ENCODE measurements at regions not wholly inside any gene's neighbourhood (a gene's known extent, or its start where the extent isn't known, plus 50 kb on each side); places are given as distances from the start of the nearest gene placed in this dataset.

DNA sequence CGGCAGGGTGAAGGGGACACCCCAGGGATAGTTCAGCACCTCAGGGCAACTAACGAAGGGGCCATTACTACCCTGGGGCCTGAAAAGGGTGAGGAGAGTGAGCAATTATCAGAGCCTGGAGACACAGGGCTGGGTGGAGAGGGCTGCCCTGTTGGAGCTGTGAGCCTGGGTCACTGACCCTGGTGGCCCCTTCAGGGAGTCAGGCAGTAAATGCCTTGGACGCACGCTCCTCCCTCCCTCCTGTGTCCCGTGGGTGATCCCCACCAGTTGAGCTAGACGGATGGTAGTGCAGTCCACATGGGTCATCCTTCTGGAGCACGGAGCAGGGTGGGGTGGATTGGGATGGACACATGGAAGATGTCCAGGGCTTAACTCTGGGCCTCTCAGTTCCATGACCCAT, 305.3 kb downstream of the PTPRU start:
- no peak for DNase-seq (ENCODE audit: low read depth in 4 of 4, low spot score in 1 of 4)

DNA sequence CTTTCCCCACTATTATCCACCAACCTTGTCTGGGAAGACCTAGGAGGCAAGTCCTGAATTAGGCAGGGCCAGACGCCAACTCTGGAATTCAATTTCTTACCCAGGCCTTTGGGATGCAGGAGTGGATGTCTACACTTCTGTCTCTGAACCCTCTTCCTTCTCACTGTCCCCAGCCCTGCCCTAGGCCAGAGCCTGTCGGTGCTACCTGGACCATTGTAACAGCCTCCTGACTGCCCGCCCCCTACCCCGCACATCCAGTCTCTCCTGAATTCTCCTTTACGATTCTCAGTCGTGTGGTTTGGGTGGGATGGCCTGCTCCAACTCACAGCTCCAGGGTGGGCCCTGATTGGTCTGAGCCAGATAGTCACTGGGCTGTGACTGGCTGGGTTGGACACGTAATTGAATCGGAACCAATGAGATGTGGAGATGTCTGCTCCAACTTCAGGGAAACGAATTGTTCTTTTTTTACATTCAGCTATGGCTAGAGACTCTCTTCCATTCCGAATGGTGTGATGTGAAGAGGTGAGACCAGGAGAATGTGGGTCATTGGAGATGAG, 304.6 kb downstream of the PTPRU start:
- no peak for DNase-seq (ENCODE audit: low read depth in 4 of 4, low spot score in 1 of 4)

GRCh38 chr1:29539971-29540370, 303.6 kb downstream of the PTPRU start:
- DNase-seq (ENCODE audit: low read depth in 4 of 4, low spot score in 1 of 4): no peak

DNA sequence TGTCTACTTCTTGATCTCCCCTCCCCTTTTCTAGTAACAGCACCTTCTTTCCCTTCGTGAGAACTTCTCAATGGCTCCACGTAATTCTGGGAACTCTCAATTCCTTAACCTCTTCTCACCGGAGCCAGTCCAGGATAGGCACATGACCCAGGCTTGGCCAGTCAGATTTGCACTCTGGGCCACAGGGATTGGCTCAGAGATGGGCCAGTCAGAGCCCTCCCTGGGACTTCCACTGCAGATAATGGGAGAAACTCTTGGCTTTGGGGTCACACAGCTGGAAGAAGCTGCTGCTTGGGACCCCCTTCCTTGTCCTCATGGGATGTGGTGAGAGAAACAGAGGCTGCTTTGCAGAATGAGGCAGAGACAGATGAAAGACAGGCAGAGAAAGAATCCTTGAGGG, 302.3 kb downstream of the PTPRU start:
- no peak for DNase-seq (ENCODE audit: low read depth in 4 of 4, low spot score in 1 of 4)

DNA sequence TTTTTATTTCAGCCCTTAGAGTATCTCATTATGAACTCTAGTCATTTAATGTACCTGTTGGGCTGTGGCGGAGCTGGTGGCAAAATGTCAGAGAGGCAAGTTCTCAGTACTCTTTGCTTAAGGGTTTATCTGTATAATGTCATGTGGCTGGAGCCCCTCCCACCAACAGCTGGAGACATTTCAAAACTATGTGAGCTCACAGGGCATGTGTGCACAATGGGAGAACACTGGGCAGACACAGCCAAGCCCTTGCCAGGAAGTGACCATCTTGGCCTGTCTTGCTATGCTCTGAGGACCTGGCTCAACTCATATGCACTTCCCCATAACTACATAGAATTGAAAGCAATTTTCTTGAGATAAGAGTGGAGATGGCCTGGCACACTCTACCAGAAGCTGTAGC, 296.4 kb downstream of the PTPRU start:
- DNase-seq (ENCODE audit: low read depth in 4 of 4, low spot score in 1 of 4): no peak

DNA sequence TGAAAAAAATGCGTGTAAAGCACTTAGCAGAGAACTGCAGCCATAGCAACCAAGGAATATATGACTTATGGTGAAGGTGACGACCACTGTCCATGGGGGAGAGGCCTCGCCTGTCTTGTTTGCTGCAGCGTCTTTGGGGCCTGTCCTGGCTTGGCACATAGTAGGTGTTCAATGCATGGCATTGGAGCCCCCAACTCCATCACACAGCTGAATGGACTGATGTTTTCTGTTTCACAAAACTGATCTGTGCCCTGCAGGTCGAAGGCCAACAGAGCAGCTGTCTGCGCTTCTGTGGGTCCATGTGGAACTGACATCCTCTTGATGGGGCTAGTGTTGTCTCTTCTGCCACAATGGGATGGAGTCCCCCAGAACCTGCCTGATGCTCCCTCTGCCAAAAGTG, 296.0 kb downstream of the PTPRU start:
- no peak for DNase-seq (ENCODE audit: low read depth in 4 of 4, low spot score in 1 of 4)

DNA sequence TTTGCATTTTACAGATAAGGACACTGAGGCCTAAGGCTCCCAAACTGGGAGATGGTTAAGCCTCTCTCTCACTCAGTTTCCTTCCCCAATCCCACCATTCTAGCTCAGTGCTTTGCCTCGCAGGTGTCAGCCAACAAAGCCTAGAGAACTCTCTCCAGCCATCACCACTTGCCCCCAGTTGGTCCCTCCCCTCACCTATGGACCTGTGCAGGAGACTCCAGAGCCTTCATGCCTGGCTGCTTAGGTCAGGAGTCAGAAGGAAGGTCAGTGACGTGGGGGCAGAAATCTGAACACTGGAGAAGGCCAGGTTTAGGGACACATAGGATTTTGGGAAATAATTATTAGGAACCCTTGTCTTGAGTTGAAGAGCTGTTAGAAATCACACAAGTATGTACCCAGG, 295.3 kb downstream of the PTPRU start:
- DNase-seq (ENCODE audit: low read depth in 4 of 4, low spot score in 1 of 4): no peak

GRCh38 chr1:29529677-29530278, 293.5 kb downstream of the PTPRU start:
- no peak for DNase-seq (ENCODE audit: low read depth in 4 of 4, low spot score in 1 of 4)

GRCh38 chr1:29527314-29528004, 291.1 kb downstream of the PTPRU start:
- DNase-seq (ENCODE audit: low read depth in 4 of 4, low spot score in 1 of 4): no peak

DNA sequence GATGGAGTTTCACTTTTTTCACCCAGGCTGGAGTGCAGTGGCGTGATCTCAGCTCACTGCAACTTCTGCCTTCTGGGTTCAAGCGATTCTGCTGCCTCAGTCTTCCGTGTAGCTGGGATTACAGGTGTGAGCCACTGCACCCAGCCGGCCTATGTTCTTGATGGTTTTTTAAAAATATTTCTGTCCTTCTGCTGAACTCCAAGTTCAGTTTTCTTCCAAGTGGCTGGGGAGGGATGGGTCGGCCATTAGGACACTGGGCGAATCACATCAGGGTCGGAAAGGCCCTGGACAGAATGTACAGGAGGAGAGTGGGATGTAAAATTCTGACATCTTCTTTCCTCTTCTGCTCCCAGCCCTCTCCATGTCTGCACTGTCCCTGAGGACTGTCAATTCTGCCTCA, 289.6 kb downstream of the PTPRU start:
- DNase-seq (ENCODE audit: low read depth in 4 of 4, low spot score in 1 of 4): no peak

GRCh38 chr1:29524285-29525065, 288.2 kb downstream of the PTPRU start:
- DNase-seq (ENCODE audit: low read depth in 4 of 4, low spot score in 1 of 4): no peak

GRCh38 chr1:29523576-29523975, 287.3 kb downstream of the PTPRU start:
- no peak for DNase-seq (ENCODE audit: low read depth in 4 of 4, low spot score in 1 of 4)

GRCh38 chr1:29523136-29523535, 286.8 kb downstream of the PTPRU start:
- no peak for DNase-seq (ENCODE audit: low read depth in 4 of 4, low spot score in 1 of 4)

DNA sequence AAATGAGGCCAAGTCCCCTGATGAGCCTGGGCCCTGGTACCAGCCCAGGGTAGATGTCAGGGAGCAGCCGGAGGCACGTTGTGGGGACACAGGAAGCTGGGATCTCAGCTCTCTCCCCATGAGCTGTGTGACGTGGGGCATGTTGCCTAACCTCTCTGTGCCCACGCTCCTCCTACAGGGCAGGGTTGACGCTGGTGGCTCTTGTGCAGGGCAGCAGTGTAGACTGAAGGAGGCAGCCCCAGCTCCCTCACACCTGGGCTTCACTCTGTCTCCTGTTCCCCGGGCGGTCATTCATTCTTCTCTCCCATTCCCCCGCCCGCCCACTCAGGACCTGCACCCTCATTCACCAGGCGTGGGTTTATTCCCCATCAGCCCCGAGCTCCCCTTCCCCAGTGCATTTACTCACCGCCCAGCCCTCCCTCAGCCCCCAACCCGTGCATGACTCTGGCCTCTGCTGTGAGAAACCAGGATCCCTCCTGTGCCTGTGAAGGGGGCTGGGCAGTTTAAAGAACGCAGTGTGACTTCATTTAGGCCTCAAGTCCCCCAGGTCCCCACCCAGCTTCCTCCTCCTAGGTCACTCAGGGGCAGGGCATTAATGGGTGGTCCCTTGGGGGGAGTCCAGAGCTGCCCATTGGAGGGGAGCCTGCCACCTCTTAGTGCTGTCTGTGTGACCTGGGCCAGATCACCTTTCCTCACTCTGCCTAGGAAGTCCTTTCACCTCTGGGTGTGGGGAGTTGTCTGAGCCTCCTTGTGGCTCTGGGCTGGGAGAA, 285.7 kb downstream of the PTPRU start:
- DNase-seq (ENCODE audit: low read depth in 4 of 4, low spot score in 1 of 4): no peak

GRCh38 chr1:29521438-29521715, 285.1 kb downstream of the PTPRU start:
- no peak for DNase-seq (ENCODE audit: low read depth in 4 of 4, low spot score in 1 of 4)

GRCh38 chr1:29520571-29521437, 284.5 kb downstream of the PTPRU start:
- DNase-seq (ENCODE audit: low read depth in 4 of 4, low spot score in 1 of 4): no peak

DNA sequence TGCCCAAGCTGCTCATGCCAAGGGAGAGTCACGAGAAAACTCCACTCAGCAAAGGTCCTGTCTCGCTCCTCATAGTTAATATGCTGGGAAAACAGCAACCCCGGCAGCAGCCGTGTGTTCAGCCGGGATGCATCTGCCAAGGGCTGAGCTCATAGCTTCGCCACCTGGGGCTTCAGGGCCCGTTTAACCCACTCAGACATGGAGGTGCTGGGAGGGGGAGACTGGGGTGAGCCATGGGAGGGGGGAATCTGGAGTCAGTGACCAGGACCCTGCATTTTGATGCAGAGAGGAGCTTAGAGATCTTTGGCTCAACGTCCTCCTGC, 283.4 kb downstream of the PTPRU start:
- no peak for DNase-seq (ENCODE audit: low read depth in 4 of 4, low spot score in 1 of 4)

- DNase-seq (ENCODE audit: low read depth in 4 of 4, low spot score in 1 of 4): no peak
Measured at GRCh38 chr1:29519108-29519787, 282.9 kb downstream of the PTPRU start.

DNA sequence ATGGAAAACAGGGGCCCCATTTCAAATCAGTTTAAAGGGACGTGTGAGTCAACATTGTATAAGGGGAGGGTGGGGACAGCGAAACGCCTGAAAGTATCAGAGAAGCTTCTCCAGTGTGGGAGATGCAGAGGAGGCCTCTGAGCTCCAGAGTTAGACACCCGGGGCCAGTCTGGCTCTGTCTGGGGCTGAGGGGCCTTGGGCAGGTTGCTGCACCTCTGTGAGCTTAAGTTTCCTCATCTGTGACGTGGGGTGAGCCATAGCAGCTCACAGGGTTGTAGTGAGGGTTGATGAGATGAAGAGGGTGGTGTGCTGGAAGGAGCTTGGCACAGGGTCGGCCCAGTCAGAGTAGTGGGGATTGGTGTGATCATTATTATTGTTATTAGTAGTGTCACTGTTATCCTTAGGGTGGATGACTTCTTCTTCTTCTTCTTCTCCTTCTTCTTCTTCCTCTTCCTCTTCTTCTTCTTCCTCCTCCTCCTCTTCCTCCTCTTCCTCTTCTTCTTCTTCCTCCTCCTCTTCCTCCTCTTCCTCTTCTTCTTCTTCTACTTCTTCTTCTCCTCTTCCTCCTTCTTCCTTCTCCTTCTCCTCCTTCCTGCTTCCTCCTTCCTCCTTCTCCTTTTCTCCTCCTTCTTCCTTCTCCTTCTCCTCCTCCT, 282.0 kb downstream of the PTPRU start:
- DNase-seq (ENCODE audit: low read depth in 4 of 4, low spot score in 1 of 4): no peak

Data from stimulated activated CD4-positive, alpha-beta T cell treated with anti-CD3 and anti-CD28 coated beads, Interleukin-1b, Interleukin-23, amount 100 ng/mL, for 24 hours (primary cell).